T-helper 1 cell (primary cell): ENCODE measurements at regions not wholly inside any gene's neighbourhood (a gene's known extent, or its start where the extent isn't known, plus 50 kb on each side); places are given as distances from the start of the nearest gene placed in this dataset.
"Not testable (repeated sequence)": the region's sequence is repeated elsewhere in the genome, so short reads cannot be mapped to it uniquely, and the experiment has no call there.

Source experiments
- DNase-seq, 5 donors: peaks; one replicate each; pipeline ENCODE4 v3.0.0-alpha.2; 2012 to 2020

- no peak for DNase-seq
These were observed 125.0 kb downstream of the URI1 start for GRCh38 chr19:30066781-30067759.

- DNase-seq: not testable (repeated sequence)
These were observed 126.0 kb downstream of the URI1 start for GRCh38 chr19:30067956-30068506.

GRCh38 chr19:30068528-30069395 lies 126.7 kb downstream of the URI1 start:
- no peak for DNase-seq

GRCh38 chr19:30069535-30070197 lies 127.6 kb downstream of the URI1 start:
- no peak for DNase-seq

GRCh38 chr19:30070198-30070967 lies 128.3 kb downstream of the URI1 start:
- DNase-seq: no peak

- DNase-seq: no peak
These were observed 129.1 kb downstream of the URI1 start for GRCh38 chr19:30070968-30071632.

- no peak for DNase-seq
These were observed 129.8 kb downstream of the URI1 start for GRCh38 chr19:30071871-30072270.

GRCh38 chr19:30073152-30074000 lies 131.3 kb downstream of the URI1 start:
- no peak for DNase-seq

- no peak for DNase-seq
These were observed 132.1 kb downstream of the URI1 start for GRCh38 chr19:30074096-30074495.

GRCh38 chr19:30074741-30075715 lies 133.0 kb downstream of the URI1 start:
- no peak for DNase-seq

GRCh38 chr19:30076101-30076551 lies 134.1 kb downstream of the URI1 start:
- DNase-seq: no peak

- DNase-seq: no peak
These were observed 135.0 kb downstream of the URI1 start for GRCh38 chr19:30076751-30077670.

GRCh38 chr19:30077851-30078355 lies 135.9 kb downstream of the URI1 start:
- DNase-seq: no peak

- DNase-seq: no peak
These were observed 136.4 kb downstream of the URI1 start for GRCh38 chr19:30078381-30078910.

- DNase-seq: no peak
These were observed 137.2 kb downstream of the URI1 start for GRCh38 chr19:30079200-30079599.

- DNase-seq: no peak
These were observed 140.1 kb downstream of the URI1 start for GRCh38 chr19:30082168-30082567.

- DNase-seq: no peak
These were observed 140.6 kb downstream of the URI1 start for GRCh38 chr19:30082611-30083010.
